HL-60 (cell line): ENCODE measurements at regions not wholly inside any gene's neighbourhood (a gene's known extent, or its start where the extent isn't known, plus 50 kb on each side); places are given as distances from the start of the nearest gene placed in this dataset.

Experiments
- DNase-seq, 2 experiments: peaks; one replicate each; pipeline ENCODE4 v3.0.0-alpha.2; 2010 to 2020; ENCODE audit warnings: low read depth in 1 of 2, low spot score in 1 of 2
- H3K27ac ChIP-seq: fragments of 250-450 bp; sonication (Bioruptor Pico); replicated peaks from 2 replicates; pipeline ENCODE4 v1.5.1; 2020; ENCODE audit warnings: mild to moderate bottlenecking, moderate library complexity
- H3K27me3 ChIP-seq: fragments of 250-450 bp; sonication (Bioruptor Pico); 2 replicates; pipeline ENCODE4 v1.5.1; 2021; ENCODE audit warnings: mild to moderate bottlenecking, moderate library complexity; ENCODE audit not compliant: insufficient read depth, poor library complexity, severe bottlenecking
- H3K4me3 ChIP-seq: replicated peaks from 2 replicates; pipeline ENCODE4 v1.5.1; 2011; ENCODE audit warnings: mild to moderate bottlenecking, control low read depth, low read length; ENCODE audit not compliant: insufficient read depth
- GABPA ChIP-seq: IDR thresholded peaks from 2 replicates; pipeline ENCODE4 v1.6.1; 2012; ENCODE audit warnings: low read depth
- POLR2AphosphoS5 ChIP-seq: IDR thresholded peaks from 2 replicates; pipeline ENCODE4 v1.6.1; 2012; ENCODE audit warnings: low read depth
- SPI1 ChIP-seq: IDR thresholded peaks from 2 replicates; pipeline ENCODE4 v1.6.1; 2012; ENCODE audit warnings: low read depth, mild to moderate bottlenecking, borderline replicate concordance
- TF ChIP-seq, protein P1 (sequence below): IDR thresholded peaks from 2 replicates; pipeline ENCODE4 v1.6.1; 2012; ENCODE audit warnings: low read depth; ENCODE audit not compliant: insufficient replicate concordance
- TF ChIP-seq, protein P2 (sequence below): IDR thresholded peaks from one replicate; pipeline ENCODE4 v1.5.1; 2011; ENCODE audit warnings: low read length, control low read depth, inconsistent platforms; ENCODE audit not compliant: insufficient read depth

DNA sequence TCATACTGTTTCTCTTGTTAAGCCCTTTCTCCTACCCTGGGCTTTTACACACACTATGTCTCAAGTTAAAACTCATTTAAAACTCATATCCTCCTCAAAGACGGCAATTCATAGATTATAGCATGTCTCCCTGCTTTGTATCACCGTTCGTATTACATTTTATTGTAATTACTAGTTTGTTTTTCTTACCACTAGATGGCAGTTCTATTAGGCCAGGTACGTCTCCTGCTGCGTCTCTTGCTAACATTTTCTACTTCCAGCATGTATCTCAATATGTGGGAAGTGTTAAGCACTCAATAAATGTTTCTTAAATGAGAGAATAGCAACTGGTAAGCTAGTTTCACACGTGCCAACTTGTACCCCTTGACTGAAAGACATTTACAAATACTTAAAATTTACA, 450.3 kb upstream of the PCDH7 start:
- H3K27me3 ChIP-seq = no peaks in the 10 kb centered on the region
- no peak for DNase-seq
- H3K4me3 ChIP-seq = no peak overlapping the region
- H3K27ac ChIP-seq = no peak overlapping the region
- TF ChIP-seq, protein P1, sequence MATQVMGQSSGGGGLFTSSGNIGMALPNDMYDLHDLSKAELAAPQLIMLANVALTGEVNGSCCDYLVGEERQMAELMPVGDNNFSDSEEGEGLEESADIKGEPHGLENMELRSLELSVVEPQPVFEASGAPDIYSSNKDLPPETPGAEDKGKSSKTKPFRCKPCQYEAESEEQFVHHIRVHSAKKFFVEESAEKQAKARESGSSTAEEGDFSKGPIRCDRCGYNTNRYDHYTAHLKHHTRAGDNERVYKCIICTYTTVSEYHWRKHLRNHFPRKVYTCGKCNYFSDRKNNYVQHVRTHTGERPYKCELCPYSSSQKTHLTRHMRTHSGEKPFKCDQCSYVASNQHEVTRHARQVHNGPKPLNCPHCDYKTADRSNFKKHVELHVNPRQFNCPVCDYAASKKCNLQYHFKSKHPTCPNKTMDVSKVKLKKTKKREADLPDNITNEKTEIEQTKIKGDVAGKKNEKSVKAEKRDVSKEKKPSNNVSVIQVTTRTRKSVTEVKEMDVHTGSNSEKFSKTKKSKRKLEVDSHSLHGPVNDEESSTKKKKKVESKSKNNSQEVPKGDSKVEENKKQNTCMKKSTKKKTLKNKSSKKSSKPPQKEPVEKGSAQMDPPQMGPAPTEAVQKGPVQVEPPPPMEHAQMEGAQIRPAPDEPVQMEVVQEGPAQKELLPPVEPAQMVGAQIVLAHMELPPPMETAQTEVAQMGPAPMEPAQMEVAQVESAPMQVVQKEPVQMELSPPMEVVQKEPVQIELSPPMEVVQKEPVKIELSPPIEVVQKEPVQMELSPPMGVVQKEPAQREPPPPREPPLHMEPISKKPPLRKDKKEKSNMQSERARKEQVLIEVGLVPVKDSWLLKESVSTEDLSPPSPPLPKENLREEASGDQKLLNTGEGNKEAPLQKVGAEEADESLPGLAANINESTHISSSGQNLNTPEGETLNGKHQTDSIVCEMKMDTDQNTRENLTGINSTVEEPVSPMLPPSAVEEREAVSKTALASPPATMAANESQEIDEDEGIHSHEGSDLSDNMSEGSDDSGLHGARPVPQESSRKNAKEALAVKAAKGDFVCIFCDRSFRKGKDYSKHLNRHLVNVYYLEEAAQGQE = no peak
- TF ChIP-seq, protein P2, sequence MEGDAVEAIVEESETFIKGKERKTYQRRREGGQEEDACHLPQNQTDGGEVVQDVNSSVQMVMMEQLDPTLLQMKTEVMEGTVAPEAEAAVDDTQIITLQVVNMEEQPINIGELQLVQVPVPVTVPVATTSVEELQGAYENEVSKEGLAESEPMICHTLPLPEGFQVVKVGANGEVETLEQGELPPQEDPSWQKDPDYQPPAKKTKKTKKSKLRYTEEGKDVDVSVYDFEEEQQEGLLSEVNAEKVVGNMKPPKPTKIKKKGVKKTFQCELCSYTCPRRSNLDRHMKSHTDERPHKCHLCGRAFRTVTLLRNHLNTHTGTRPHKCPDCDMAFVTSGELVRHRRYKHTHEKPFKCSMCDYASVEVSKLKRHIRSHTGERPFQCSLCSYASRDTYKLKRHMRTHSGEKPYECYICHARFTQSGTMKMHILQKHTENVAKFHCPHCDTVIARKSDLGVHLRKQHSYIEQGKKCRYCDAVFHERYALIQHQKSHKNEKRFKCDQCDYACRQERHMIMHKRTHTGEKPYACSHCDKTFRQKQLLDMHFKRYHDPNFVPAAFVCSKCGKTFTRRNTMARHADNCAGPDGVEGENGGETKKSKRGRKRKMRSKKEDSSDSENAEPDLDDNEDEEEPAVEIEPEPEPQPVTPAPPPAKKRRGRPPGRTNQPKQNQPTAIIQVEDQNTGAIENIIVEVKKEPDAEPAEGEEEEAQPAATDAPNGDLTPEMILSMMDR = no peak
- TF ChIP-seq POLR2AphosphoS5 = no peak
- TF ChIP-seq SPI1 = no peak
- TF ChIP-seq GABPA = no peak

DNA sequence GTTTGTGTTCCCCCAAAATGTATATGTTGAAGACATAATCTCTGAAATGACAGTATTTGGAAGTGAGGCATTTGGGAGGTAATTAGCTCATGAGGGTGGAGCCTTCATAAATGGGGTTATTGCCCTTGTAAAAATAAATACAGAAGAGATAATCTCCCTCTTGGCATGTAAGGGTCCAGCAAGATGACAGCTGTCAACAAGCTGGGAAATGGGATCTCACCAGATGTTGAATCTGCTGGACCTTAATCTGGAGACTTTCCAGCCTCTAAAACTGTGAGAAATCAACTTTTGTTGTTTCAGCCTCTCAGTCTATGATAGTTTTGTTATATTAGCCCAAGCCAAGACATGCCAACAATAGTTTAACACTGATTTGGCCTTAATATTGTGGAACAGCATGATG, 438.2 kb upstream of the PCDH7 start:
- no peak for DNase-seq
- TF ChIP-seq SPI1 (no peak), POLR2AphosphoS5 (no peak), GABPA (no peak)
- TF ChIP-seq, protein P2 = no peak
- TF ChIP-seq, protein P1 = no peak
- Histone ChIP-seq H3K27me3 (no peaks in the 10 kb centered on the region), H3K4me3 (no peak overlapping the region), H3K27ac (no peak overlapping the region)

DNA sequence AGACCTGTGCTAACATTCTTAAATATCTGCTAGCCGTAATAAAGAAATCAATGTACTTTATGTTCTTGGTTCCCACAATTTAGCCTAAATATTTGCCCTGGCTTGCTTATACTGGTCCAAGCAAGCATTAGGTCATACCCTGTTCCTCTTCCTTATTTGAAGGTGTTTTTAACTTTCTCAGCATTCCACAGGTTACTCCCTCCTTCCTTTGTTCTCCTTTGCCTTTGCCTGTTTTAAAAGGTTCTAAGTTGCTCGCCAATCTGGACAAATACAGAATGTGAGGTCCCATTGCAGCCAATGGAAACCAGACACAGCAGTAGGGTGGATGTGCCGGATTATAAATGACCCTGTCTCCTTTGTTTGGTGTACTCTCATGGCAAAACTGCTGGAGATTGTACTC, 436.8 kb upstream of the PCDH7 start:
- TF ChIP-seq, protein P1 = no peak
- TF ChIP-seq GABPA (no peak), SPI1 (no peak), POLR2AphosphoS5 (no peak)
- TF ChIP-seq, protein P2 = no peak
- DNase-seq = no peak

More for the DNA sequence above, 436.8 kb upstream of the PCDH7 start:
- Histone ChIP-seq H3K27ac (no peak overlapping the region), H3K4me3 (no peak overlapping the region), H3K27me3 (no peaks in the 10 kb centered on the region)
